Inferior parietal cortex (tissue), 1 donor: ENCODE measurements at regions not wholly inside any gene's neighbourhood (a gene's known extent, or its start where the extent isn't known, plus 50 kb on each side); places are given as distances from the start of the nearest gene placed in this dataset.
"Not testable (repeated sequence)": the region's sequence is repeated elsewhere in the genome, so short reads cannot be mapped to it uniquely, and the experiment has no call there.

Experiments
- DNase-seq: peaks from one replicate; pipeline ENCODE4 v3.0.0-alpha.2; 2016; ENCODE audit errors: extremely low spot score

DNA sequence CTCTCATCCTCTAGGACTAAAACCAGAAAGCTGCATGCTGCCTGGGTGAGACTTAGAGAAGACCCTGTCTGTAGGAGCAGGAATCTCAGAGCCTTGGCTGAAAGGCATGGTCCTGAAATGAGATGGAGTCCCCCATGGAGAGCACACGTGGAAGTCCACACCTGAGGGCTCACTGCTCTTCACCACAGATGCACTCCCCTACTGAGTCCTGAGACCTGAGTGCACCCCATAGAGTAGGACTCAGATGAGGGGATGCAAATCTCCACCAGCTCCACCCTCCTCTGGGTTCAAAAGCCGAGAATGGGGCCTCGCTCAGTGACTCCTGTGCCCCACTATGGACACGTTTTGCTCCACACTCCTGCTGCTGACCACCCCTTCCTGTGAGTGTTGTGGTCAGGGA, 171.4 kb upstream of the TP53TG3 start:
- DNase-seq, result not testable (repeated sequence)

GRCh38 chr16:32845572-32845971, 169.6 kb upstream of the TP53TG3 start:
- DNase-seq, result not testable (repeated sequence)

GRCh38 chr16:32842844-32843243, 166.9 kb upstream of the TP53TG3 start:
- not testable (repeated sequence) for DNase-seq

GRCh38 chr16:32807280-32807679, 131.3 kb upstream of the TP53TG3 start:
- not testable (repeated sequence) for DNase-seq

GRCh38 chr16:32805639-32806038, 129.7 kb upstream of the TP53TG3 start:
- DNase-seq, result not testable (repeated sequence)
